ENCODE measurements at regions not wholly inside any gene's neighbourhood (a gene's known extent, or its start where the extent isn't known, plus 50 kb on each side); places are given as distances from the start of the nearest gene placed in this dataset.

DNA sequence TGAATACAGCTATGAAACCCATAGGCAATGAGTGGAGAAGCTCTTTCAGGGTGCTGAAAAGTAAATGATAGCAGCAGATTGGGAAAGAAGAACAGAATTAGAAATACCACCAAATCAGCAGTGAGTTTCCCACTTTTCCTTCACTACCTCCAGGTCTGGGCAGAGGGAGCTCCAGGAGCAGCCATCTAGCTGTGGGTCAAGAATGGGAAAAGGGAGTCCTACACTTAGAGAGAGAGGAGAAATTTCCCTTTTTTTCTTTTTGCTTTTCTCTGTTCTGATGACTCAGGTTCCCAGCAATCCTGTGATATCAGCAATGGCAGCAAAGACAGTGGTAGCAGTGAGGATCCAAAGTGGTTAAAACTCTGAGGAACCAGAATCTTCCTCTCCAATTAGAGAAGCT, 263.9 kb downstream of the NXPE2 start:
- H2AFZ ChIP-seq (ENCODE audit: control insufficient read depth, low read length): no peak overlapping the region
- TF ChIP-seq, protein P1, sequence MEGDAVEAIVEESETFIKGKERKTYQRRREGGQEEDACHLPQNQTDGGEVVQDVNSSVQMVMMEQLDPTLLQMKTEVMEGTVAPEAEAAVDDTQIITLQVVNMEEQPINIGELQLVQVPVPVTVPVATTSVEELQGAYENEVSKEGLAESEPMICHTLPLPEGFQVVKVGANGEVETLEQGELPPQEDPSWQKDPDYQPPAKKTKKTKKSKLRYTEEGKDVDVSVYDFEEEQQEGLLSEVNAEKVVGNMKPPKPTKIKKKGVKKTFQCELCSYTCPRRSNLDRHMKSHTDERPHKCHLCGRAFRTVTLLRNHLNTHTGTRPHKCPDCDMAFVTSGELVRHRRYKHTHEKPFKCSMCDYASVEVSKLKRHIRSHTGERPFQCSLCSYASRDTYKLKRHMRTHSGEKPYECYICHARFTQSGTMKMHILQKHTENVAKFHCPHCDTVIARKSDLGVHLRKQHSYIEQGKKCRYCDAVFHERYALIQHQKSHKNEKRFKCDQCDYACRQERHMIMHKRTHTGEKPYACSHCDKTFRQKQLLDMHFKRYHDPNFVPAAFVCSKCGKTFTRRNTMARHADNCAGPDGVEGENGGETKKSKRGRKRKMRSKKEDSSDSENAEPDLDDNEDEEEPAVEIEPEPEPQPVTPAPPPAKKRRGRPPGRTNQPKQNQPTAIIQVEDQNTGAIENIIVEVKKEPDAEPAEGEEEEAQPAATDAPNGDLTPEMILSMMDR (optimal IDR thresholded peaks at IDR 0.05 in 1 of 3, IDR thresholded peaks at IDR 0.05 in 1 of 3, conservative IDR thresholded peaks at IDR 0.05 in 1 of 3; ENCODE audit: extremely low read depth in 1 of 3, insufficient read depth in 2 of 3, low read length in 3 of 3): no peak
- TF ChIP-seq EZH2 (IDR thresholded peaks at IDR 0.05; ENCODE audit: low read length): no peak
- no peak for DNase-seq (ENCODE audit: low read depth, low spot score)
- H4K20me1 ChIP-seq (ENCODE audit: control insufficient read depth, extremely low read depth, insufficient read depth, low read length): no peaks in the 10 kb centered on the region
- no peak overlapping the region for H3K27ac ChIP-seq (ENCODE audit: control insufficient read depth, insufficient read depth, low read length)
- no peak overlapping the region for H3K9ac ChIP-seq (ENCODE audit: control insufficient read depth, extremely low read depth, insufficient read depth, low read length)
- FAIRE-seq: no peak
- H3K4me1 ChIP-seq (ENCODE audit: control insufficient read depth, extremely low read depth, insufficient read depth, low read length): no peaks in the 10 kb centered on the region
- H3K9me3 ChIP-seq (ENCODE audit: control insufficient read depth, low read depth, low read length): no peaks in the 10 kb centered on the region
- H3K79me2 ChIP-seq (ENCODE audit: control insufficient read depth, insufficient read depth, low read length): no peaks in the 10 kb centered on the region
- H3K27me3 ChIP-seq (ENCODE audit: control insufficient read depth, extremely low read depth, insufficient read depth, low read length): no peaks in the 10 kb centered on the region
- no peaks in the 10 kb centered on the region for H3K9me1 ChIP-seq (ENCODE audit: control insufficient read depth, extremely low read depth, insufficient read depth, low read length)
- no peak overlapping the region for H3K4me2 ChIP-seq (ENCODE audit: control insufficient read depth, extremely low read depth, insufficient read depth, low read depth, low read length)
- dilution Hi-C loops (cut with MboI; ENCODE audit: extremely low pct_ligation_motif_present, low sequenced_read_pairs): no loop called here
- no peaks in the 10 kb centered on the region for H3K36me3 ChIP-seq (ENCODE audit: control insufficient read depth in 2 of 2, extremely low read depth in 1 of 2, insufficient read depth in 2 of 2, low read length in 2 of 2)
- no peak overlapping the region for H3K4me3 ChIP-seq (ENCODE audit: control insufficient read depth in 2 of 3, extremely low read depth in 1 of 3, insufficient read depth in 2 of 3, low read depth in 1 of 3, low read length in 3 of 3)

DNA sequence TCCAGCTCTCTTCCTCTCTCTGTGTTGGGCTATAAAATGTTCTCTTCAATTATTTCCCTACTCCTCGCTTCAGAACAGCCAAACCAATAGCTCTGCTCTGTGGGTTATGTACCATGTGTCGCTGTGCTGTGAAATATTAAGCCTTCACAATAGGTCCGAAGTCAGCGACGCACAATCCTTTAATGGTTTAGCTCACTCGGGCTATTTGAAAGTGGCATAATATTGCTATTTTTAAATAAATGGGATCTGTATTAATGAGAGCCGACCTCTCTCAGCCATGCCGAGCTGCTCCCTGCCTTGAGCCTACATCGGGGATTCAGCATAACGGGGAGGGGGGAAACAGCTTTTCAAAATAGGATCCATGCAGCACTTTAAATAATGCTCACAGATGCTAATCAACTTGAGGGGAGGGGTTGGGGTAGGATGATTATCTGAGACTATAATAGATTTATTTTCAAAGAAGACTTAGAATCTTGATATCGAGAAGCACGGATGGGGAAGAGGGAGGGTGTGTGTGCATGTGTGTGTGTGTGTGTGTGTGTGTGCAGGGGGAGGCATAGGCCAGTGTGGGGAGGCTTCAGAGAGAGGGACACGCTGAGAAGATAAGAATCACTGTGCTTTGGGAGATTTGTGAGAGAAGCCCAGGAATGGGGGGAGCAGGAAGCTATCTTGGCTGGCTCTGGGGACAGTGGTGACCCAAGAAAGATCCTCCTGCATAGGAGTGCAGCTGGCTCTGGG, 271.5 kb downstream of the NXPE2 start:
- H3K4me3 ChIP-seq (ENCODE audit: control insufficient read depth in 2 of 3, extremely low read depth in 1 of 3, insufficient read depth in 2 of 3, low read depth in 1 of 3, low read length in 3 of 3): no peak overlapping the region
- no peaks in the 10 kb centered on the region for H3K9me3 ChIP-seq (ENCODE audit: control insufficient read depth, low read depth, low read length)
- H3K4me2 ChIP-seq (ENCODE audit: control insufficient read depth, extremely low read depth, insufficient read depth, low read depth, low read length): no peak overlapping the region
- no peaks in the 10 kb centered on the region for H3K9me1 ChIP-seq (ENCODE audit: control insufficient read depth, extremely low read depth, insufficient read depth, low read length)
- H3K4me1 ChIP-seq (ENCODE audit: control insufficient read depth, extremely low read depth, insufficient read depth, low read length): no peaks in the 10 kb centered on the region
- H2AFZ ChIP-seq (ENCODE audit: control insufficient read depth, low read length): no peak overlapping the region
- no peaks in the 10 kb centered on the region for H4K20me1 ChIP-seq (ENCODE audit: control insufficient read depth, extremely low read depth, insufficient read depth, low read length)
- no peak overlapping the region for H3K27ac ChIP-seq (ENCODE audit: control insufficient read depth, insufficient read depth, low read length)
- H3K36me3 ChIP-seq (ENCODE audit: control insufficient read depth in 2 of 2, extremely low read depth in 1 of 2, insufficient read depth in 2 of 2, low read length in 2 of 2): no peaks in the 10 kb centered on the region
- DNase-seq (ENCODE audit: low read depth, low spot score) (no peak), FAIRE-seq (no peak)
- TF ChIP-seq EZH2 (IDR thresholded peaks at IDR 0.05; ENCODE audit: low read length): no peak
- TF ChIP-seq, protein P1 (optimal IDR thresholded peaks at IDR 0.05 in 1 of 3, IDR thresholded peaks at IDR 0.05 in 1 of 3, conservative IDR thresholded peaks at IDR 0.05 in 1 of 3; ENCODE audit: extremely low read depth in 1 of 3, insufficient read depth in 2 of 3, low read length in 3 of 3): no peak
- H3K9ac ChIP-seq (ENCODE audit: control insufficient read depth, extremely low read depth, insufficient read depth, low read length): no peak overlapping the region
- H3K27me3 ChIP-seq (ENCODE audit: control insufficient read depth, extremely low read depth, insufficient read depth, low read length): no peaks in the 10 kb centered on the region
- no peaks in the 10 kb centered on the region for H3K79me2 ChIP-seq (ENCODE audit: control insufficient read depth, insufficient read depth, low read length)
- dilution Hi-C loops (cut with MboI; ENCODE audit: extremely low pct_ligation_motif_present, low sequenced_read_pairs): no loop called here

Measured in keratinocyte (primary cell).